SJCRH30 (cell line): ENCODE measurements at regions not wholly inside any gene's neighbourhood (a gene's known extent, or its start where the extent isn't known, plus 50 kb on each side); places are given as distances from the start of the nearest gene placed in this dataset.

Source experiments
- DNase-seq, 2 experiments: peaks; one replicate each; pipeline ENCODE4 v3.0.0-alpha.2; 2015 to 2020
- H3K27ac ChIP-seq: fragments of 250-450 bp; sonication (Bioruptor Pico); 2 replicates; pipeline ENCODE4 v1.5.1; 2020; ENCODE audit warnings: mild to moderate bottlenecking, moderate library complexity
- H3K27me3 ChIP-seq: fragments of 250-450 bp; sonication (Bioruptor Pico); 2 replicates; pipeline ENCODE4 v1.5.1; 2020; ENCODE audit warnings: mild to moderate bottlenecking, moderate library complexity
- H3K36me3 ChIP-seq: fragments of 250-450 bp; sonication (Bioruptor Pico); 2 replicates; pipeline ENCODE4 v1.5.1; 2020; ENCODE audit warnings: mild to moderate bottlenecking, moderate library complexity
- H3K4me1 ChIP-seq: fragments of 250-450 bp; sonication (Bioruptor Pico); 2 replicates; pipeline ENCODE4 v1.5.1; 2020; ENCODE audit warnings: mild to moderate bottlenecking, moderate library complexity
- H3K4me3 ChIP-seq: fragments of 250-450 bp; sonication (Bioruptor Pico); 2 replicates; pipeline ENCODE4 v1.5.1; 2020; ENCODE audit warnings: mild to moderate bottlenecking, moderate library complexity
- H3K9me3 ChIP-seq: fragments of 250-450 bp; sonication (Bioruptor Pico); replicated peaks from 2 replicates; pipeline ENCODE4 v1.5.1; 2020; ENCODE audit warnings: mild to moderate bottlenecking, moderate library complexity

DNA sequence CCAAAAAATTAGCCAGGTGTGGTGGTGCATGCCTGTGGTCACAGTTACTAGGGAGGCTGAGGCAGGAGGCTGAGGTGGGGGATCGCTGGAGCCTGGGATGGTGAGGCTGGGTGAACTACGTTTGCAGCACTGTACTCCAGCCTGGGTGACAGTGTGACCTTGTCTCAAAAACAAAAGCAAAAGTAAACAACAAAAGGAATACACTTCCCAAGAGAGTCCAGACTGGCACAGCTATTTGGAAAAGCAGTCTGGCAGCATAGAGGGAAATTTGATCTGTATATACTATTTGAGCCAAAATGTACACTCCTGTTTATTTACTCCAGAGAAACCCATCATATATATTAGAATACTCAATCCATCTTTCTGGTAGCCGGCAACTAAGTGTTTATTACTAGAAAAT is 107.0 kb upstream of the HMCN1 start:
- no peak for DNase-seq
- Histone ChIP-seq H3K27ac (no peak overlapping the region), H3K4me1 (no peaks in the 10 kb centered on the region), H3K36me3 (no peaks in the 10 kb centered on the region), H3K4me3 (no peak overlapping the region), H3K27me3 (no peaks in the 10 kb centered on the region), H3K9me3 (no peaks in the 10 kb centered on the region)

DNA sequence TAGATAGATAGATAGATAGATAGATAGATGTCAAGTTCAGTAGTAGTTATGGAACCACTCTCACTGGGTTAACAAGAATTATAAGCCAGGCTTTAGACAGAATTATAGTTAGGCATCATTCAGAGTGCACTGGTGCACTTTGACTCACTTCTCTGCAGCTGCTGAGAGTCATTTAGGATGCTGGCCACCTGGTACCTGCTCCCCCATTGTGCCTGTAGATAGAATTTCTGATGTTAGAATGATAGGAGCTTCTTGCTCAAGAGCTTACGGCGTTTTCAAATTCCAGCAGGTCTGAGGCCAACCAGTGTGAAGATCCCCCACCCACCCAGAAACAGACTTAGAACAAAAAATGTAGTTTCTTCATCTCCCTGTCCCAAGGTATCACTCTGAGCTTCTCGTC is 107.8 kb upstream of the HMCN1 start:
- Histone ChIP-seq H3K4me3 (no peak overlapping the region), H3K27me3 (no peaks in the 10 kb centered on the region), H3K4me1 (no peaks in the 10 kb centered on the region), H3K9me3 (no peaks in the 10 kb centered on the region), H3K27ac (no peak overlapping the region), H3K36me3 (no peaks in the 10 kb centered on the region)
- DNase-seq, result no peak

DNA sequence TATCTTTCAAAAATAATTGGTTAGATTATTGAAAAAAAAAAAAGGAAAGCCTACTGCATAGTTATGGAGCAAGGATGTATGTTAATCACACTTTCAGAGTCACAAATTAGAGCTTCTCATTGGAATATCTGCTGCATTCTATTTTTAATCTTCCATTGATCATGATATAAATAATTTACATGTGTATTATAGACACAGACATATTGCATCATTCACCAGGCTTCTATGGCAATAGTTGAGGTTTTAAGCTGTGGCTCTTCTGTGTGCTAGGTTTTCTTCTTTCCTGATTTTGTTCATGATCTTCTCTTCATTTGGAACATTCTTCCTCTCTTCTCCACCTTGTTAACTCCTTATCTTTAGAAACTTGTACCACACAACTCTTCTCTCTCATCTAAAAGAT is 123.2 kb upstream of the HMCN1 start:
- Histone ChIP-seq H3K9me3 (no peaks in the 10 kb centered on the region), H3K36me3 (no peaks in the 10 kb centered on the region), H3K4me1 (no peaks in the 10 kb centered on the region), H3K4me3 (no peak overlapping the region), H3K27ac (no peak overlapping the region), H3K27me3 (no peaks in the 10 kb centered on the region)
- DNase-seq, result no peak

DNA sequence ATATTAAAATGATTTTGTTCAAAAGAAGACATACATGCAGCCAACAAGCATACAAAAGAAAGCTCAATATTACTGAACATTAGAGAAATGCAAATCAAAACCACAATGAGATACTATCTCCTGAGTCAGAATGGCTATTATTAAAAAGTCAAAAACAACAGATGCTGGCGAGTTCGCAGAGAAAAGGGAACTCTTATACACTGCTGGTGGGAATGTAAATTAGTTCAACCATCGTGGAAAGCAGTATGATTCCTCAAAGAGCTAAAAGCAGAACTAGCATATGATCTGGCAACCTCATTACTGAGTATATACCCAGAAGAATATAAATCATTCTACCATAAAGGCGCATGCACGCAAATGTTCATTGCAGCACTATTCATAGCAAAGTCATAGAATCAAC is 126.0 kb upstream of the HMCN1 start:
- H3K36me3 ChIP-seq, result no peaks in the 10 kb centered on the region
- no peaks in the 10 kb centered on the region for H3K4me1 ChIP-seq
- H3K9me3 ChIP-seq, result no peaks in the 10 kb centered on the region
- no peak for DNase-seq
- H3K4me3 ChIP-seq, result no peak overlapping the region
- no peaks in the 10 kb centered on the region for H3K27me3 ChIP-seq
- no peak overlapping the region for H3K27ac ChIP-seq

DNA sequence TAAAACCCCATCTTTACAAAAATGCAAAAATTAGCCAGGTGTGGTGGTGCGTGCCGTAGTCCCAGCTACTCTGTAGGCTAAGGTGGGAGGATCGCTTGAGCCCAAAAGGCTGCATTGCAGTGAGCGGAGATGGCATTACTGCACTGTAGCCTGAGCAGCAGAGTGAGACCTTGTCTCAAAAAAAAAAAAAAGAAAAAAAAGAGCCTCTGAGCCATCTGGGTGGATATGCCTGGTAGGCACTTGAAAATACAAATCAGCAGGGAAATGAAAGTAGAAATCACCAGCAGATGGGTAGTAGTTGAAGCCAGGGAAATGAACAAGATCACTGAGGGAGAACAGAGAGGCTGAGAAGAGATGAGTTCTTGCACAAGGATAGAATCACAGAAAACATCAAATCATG is 131.0 kb upstream of the HMCN1 start:
- H3K4me1 ChIP-seq, result no peaks in the 10 kb centered on the region
- H3K36me3 ChIP-seq, result no peaks in the 10 kb centered on the region
- no peaks in the 10 kb centered on the region for H3K9me3 ChIP-seq
- DNase-seq, result no peak
- no peaks in the 10 kb centered on the region for H3K27me3 ChIP-seq
- H3K4me3 ChIP-seq, result no peak overlapping the region
- H3K27ac ChIP-seq, result no peak overlapping the region

DNA sequence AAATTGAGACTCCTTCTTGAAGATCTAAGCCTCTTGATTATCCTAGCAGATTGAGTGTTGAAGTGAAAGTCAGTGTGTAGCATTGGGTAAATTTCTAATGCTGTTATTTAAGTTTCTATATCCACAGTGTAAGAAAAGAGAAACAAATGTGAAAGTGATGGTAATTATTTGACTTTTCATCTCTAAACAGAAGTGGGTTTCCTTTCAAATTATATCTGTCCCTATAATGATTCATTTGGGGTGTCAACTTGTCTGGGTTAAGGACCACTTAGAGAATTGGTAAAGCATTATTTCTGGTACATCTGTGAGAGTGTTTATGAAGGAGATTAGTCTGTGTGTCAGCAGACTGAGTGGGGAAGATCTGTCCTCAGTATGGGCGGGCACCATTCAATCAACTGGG is 133.0 kb upstream of the HMCN1 start:
- no peaks in the 10 kb centered on the region for H3K4me1 ChIP-seq

DNA sequence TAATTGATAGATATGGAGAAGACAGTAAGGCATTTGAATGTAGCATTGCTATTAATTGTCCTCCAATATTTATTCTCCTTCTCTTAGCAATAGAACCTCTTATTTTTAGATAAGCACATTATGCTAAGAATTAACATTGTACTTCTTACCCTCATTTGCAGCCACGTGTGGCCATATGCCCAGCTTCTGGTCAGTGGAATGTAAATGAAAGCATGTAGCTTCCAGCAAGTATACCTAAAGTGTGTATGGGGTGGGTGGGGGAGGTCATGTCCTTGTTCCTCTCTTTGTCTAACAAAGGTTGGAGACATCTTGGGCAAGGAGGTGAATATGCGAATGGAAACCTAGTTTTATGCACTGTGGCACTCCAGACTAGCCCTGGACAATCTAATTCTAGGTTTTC is 133.6 kb upstream of the HMCN1 start:
- Histone ChIP-seq H3K27me3 (no peaks in the 10 kb centered on the region), H3K9me3 (no peaks in the 10 kb centered on the region), H3K27ac (no peak overlapping the region), H3K4me1 (no peaks in the 10 kb centered on the region), H3K4me3 (no peak overlapping the region), H3K36me3 (no peaks in the 10 kb centered on the region)
- no peak for DNase-seq

More for the DNA sequence above, 133.0 kb upstream of the HMCN1 start:
- no peaks in the 10 kb centered on the region for H3K9me3 ChIP-seq
- H3K36me3 ChIP-seq, result no peaks in the 10 kb centered on the region
- DNase-seq, result no peak
- no peak overlapping the region for H3K27ac ChIP-seq
- no peaks in the 10 kb centered on the region for H3K27me3 ChIP-seq
- no peak overlapping the region for H3K4me3 ChIP-seq

DNA sequence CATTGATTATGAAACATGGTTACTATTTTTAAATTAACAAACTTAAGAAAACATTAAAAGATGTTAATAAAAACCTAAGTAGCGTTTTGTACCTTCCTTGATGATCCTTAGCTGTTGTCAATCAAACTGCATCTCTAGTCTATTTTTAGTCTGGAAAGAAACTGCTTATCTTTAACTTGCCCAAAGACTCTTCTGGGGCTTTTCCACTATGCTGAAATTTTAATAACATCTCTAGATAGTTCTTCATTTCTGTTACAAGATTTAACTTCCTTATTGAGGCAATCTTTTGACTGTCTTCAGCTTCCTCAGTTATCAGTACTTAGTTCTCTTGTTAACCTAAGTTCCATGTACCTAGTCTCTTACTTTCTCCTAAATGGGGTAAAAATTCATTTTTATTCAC is 135.9 kb upstream of the HMCN1 start:
- Histone ChIP-seq H3K36me3 (no peaks in the 10 kb centered on the region), H3K4me3 (no peak overlapping the region), H3K27ac (no peak overlapping the region), H3K27me3 (no peaks in the 10 kb centered on the region), H3K4me1 (no peaks in the 10 kb centered on the region), H3K9me3 (no peaks in the 10 kb centered on the region)
- no peak for DNase-seq

DNA sequence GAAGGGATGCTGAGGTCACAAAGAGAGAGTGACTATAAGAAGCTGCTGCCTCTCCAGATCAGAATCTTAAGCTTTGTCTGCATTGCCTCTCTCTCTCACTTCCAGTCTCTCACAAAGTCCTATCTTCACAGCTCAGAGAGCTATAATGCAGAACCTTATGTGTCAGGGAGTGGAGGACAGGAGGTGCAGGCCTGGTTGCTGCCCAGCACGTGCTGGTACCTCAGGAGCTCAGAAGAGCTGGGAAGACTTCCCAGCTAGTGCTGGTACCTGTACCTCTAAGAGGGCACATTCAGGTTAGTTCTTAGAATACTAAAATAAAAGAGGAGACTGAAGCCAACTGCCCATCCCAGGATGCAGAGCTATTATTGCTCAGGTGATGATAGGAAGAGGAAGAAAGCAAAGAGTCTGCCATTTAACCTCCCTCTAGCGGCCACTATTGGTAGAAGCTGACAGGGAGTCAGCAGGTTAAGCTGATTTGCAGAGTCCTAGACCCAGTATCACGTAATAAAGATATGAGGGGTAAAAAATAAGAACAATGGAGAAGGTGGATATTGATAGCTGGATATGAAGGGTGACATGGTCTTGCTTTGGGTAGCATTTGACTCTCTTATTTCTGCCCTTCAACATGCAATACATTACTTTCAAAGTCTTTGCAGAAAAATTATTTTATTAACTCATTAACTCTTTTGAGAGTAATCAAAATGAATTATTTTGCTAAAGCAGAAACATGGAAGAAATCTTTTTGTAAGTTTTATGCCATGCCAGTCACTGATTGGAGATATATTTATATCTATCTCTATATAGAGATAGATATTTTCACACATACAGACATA is 138.1 kb upstream of the HMCN1 start:
- no peaks in the 10 kb centered on the region for H3K27me3 ChIP-seq
- no peak overlapping the region for H3K4me3 ChIP-seq
- H3K4me1 ChIP-seq, result no peaks in the 10 kb centered on the region
- peak; percentile 20 to 54 for DNase-seq
- H3K36me3 ChIP-seq, result no peaks in the 10 kb centered on the region
- H3K27ac ChIP-seq, result no peak overlapping the region
- no peaks in the 10 kb centered on the region for H3K9me3 ChIP-seq

DNA sequence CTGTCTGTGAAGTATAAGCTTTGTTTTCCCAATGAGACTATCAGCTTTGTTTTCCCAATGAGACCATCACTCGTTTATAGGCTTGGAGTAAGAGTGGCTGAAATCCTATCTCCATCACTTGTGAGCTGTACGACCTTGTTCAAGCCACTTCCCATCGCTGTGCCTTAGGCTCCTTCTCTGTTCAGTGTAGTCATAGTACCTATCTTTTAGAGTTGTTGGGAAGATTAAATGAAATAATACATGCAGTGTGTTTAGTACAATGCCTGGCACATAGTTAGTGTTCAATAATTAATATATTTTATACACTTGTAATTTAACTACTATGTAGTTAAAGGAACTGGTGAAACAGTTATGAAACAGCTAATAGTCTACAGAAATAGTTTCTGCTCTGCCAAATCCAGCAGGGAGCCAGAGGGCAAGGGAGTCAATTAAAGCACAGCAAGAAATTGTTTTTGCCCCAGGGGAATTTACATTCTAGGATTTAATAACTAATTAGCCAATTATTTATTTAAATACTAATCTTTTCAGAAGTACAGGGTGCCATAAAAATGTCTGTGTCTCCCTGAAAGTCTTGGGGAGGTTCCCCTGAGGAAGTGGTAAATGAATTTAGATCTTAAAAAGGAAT is 139.3 kb upstream of the HMCN1 start:
- H3K4me3 ChIP-seq, result no peak overlapping the region
- no peaks in the 10 kb centered on the region for H3K9me3 ChIP-seq
- no peaks in the 10 kb centered on the region for H3K4me1 ChIP-seq
- H3K36me3 ChIP-seq, result no peaks in the 10 kb centered on the region
- H3K27ac ChIP-seq, result no peak overlapping the region
- DNase-seq, result no peak
- no peaks in the 10 kb centered on the region for H3K27me3 ChIP-seq

DNA sequence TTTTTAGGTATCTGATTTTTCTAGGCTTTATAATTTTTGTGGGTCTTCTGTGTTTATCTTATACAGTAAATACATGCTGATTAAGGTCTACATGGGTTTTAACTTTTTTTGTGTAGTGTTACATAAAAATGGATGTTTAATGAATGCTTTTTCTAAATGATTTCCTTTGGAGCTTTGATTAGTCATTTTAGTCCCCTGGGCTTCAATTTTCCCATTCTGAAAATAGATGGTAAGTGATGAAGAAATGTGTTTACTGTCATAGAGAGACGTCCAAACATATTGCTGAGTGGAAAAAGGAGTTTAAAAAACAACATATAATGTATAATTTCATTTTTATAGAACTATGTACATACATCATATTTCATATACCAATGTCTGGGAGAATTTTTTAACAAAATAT is 140.9 kb upstream of the HMCN1 start:
- Histone ChIP-seq H3K4me3 (no peak overlapping the region), H3K9me3 (no peaks in the 10 kb centered on the region), H3K27ac (no peak overlapping the region), H3K27me3 (no peaks in the 10 kb centered on the region), H3K4me1 (no peaks in the 10 kb centered on the region), H3K36me3 (no peaks in the 10 kb centered on the region)
- DNase-seq, result no peak

DNA sequence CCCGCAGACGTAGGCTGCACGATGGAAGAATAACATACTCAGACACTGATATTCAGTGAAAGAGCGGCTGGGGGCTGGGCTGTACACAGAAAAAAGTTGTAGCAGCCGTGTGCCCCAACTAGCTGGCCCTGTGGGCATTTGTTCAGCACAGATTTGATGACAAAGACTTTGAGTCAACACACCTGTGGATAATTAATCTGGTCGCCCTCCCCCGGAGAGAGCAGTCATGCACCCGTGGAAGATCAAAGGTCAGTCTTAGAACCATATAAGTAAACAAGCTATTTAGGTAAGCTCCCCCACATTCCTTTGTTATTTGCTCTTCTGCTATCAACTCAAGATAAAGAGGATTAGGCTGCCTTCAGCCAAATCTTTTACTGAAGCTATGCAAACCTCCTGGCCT is 148.4 kb upstream of the HMCN1 start:
- no peak overlapping the region for H3K4me3 ChIP-seq
- no peaks in the 10 kb centered on the region for H3K4me1 ChIP-seq

DNA sequence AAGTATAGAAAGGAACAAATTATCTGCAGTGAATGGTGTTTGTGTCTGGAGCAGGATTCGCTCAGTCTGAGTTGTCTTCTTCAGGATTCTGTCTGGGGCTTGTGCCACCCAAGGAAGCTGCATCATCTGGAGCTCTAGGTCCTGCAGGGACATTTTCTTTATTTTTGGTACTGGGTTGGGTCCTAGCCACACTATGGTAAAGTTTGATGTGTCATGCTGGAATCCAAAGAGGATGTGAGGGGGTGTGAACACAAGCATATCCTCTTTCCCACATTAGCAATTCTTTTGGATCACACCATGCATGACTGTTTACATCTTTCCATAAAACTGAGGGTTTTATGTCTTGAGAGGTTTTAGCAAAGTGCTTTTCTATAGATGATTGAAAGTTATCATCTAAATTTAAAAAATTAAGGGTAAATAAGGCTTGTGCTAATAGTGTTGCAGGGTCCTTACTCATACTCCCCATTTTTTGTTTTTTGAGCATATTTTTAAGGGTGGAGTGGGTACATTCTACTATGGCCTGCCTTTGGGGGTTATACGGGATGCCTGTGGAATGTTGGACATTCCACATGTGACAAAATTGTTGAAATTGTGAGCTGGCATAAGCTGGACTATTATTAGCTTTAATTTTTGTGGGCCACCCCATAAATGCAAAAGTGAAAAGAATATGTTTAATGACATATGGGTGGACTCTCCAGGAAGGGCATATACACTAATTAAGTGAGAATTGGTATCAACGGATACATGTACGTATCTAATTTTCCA is 152.0 kb upstream of the HMCN1 start:
- no peak overlapping the region for H3K4me3 ChIP-seq
- DNase-seq, result no peak
- no peak overlapping the region for H3K27ac ChIP-seq
- H3K4me1 ChIP-seq, result no peaks in the 10 kb centered on the region
- H3K36me3 ChIP-seq, result no peaks in the 10 kb centered on the region
- no peaks in the 10 kb centered on the region for H3K27me3 ChIP-seq
- no peaks in the 10 kb centered on the region for H3K9me3 ChIP-seq

More for the DNA sequence above, 148.4 kb upstream of the HMCN1 start:
- Histone ChIP-seq H3K27me3 (no peaks in the 10 kb centered on the region), H3K9me3 (no peaks in the 10 kb centered on the region), H3K27ac (no peak overlapping the region), H3K36me3 (no peaks in the 10 kb centered on the region)
- DNase-seq, result no peak

DNA sequence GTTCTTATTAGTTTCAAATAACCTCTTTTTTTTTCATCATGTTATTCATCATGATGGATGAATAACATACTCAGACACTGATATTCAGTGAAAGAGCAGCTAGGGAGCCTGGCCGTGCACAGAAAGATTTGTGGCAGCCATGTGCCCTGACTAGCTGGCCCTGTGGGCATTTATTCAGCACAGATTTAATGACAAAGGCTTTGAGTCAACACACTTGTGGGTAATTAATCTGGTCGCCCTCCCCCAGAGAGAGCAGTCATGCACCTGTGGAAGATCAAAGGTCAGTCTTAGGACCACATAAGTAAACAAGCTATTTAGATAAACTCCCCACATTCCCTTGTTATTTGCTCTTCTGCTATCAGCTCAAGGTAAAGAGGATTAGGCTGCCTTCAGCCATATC is 153.2 kb upstream of the HMCN1 start:
- no peaks in the 10 kb centered on the region for H3K9me3 ChIP-seq
- H3K27ac ChIP-seq, result no peak overlapping the region
- H3K4me3 ChIP-seq, result no peak overlapping the region
- no peaks in the 10 kb centered on the region for H3K4me1 ChIP-seq
- H3K36me3 ChIP-seq, result no peaks in the 10 kb centered on the region
- DNase-seq, result no peak
- H3K27me3 ChIP-seq, result no peaks in the 10 kb centered on the region

DNA sequence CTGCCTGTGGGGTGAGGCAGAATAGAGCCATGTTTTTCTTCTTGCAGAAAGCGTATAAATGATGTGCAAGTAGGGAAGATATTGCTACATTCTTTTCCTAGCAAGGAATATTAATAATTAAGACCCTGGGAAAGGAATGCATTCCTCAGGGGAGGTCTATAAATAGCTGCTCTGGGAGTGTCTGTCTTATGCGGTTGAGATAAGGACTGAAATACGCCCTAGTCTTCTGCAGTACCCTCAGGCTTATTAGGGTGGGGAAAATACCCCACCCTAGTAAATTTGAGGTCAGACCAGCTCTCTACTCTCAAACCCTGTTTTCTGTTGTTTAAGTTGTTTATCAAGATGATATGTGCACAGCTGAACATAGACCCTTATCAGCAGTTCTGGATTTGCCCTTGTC is 155.9 kb upstream of the HMCN1 start:
- Histone ChIP-seq H3K4me3 (no peak overlapping the region), H3K36me3 (no peaks in the 10 kb centered on the region), H3K27me3 (no peaks in the 10 kb centered on the region), H3K9me3 (no peaks in the 10 kb centered on the region), H3K27ac (no peak overlapping the region), H3K4me1 (no peaks in the 10 kb centered on the region)
- no peak for DNase-seq
